PC-3 (cell line): ENCODE measurements at regions not wholly inside any gene's neighbourhood (a gene's known extent, or its start where the extent isn't known, plus 50 kb on each side); places are given as distances from the start of the nearest gene placed in this dataset.

Experiments used
- ATAC-seq: fragments of 200-7000 bp; cut with Tn5 transposase; 2 replicates; pipeline ENCODE4 v1.9.1; 2020; ENCODE audit warnings: mild to moderate bottlenecking, moderate library complexity
- BruUV-seq: library from RNA; stranded (reverse); fragments of 400-500 nt; replicated peaks from 2 replicates; lab custom pipeline; 2021; lab: Mats Ljungman, UMichigan
- CTCF ChIA-PET: fragments of 300-600 bp; sonication (Branson Sonifier 250); formaldehyde crosslinking; loops from one replicate; lab custom pipeline; 2022; ENCODE audit warnings: antibody characterized with exemption; lab: Charles Lee
- POLR2A ChIA-PET: fragments of 300-600 bp; sonication (Branson Sonifier 250); formaldehyde crosslinking; loops from one replicate; lab custom pipeline; 2022; ENCODE audit warnings: antibody characterized with exemption; ENCODE audit not compliant: unreplicated experiment; lab: Charles Lee
- DNase-seq: peaks from one replicate; pipeline ENCODE4 v3.0.0-alpha.2; 2015
- H2AFZ ChIP-seq: fragments of 300-600 bp; sonication (generic); 2 replicates; pipeline ENCODE4 v1.6.0; 2016; ENCODE audit warnings: antibody characterized with exemption, low read length
- H3F3A ChIP-seq: fragments of 300-600 bp; sonication (generic); one replicate; pipeline ENCODE4 v1.6.0; 2017; ENCODE audit warnings: antibody characterized with exemption, low read length, control low read depth, mild to moderate bottlenecking; ENCODE audit not compliant: unreplicated experiment
- H3K27ac ChIP-seq: fragments of 300-600 bp; sonication (generic); 2 replicates; pipeline ENCODE4 v1.5.1; 2016; ENCODE audit warnings: mild to moderate bottlenecking, low read length
- H3K27me3 ChIP-seq: fragments of 300-600 bp; sonication (generic); 2 replicates; pipeline ENCODE4 v1.6.1; 2016; ENCODE audit warnings: low read length, mixed read lengths
- H3K36me3 ChIP-seq: fragments of 300-600 bp; sonication (generic); 2 replicates; pipeline ENCODE4 v1.6.1; 2016; ENCODE audit warnings: low read depth, mixed run types, low read length, mixed read lengths
- H3K4me1 ChIP-seq: fragments of 300-600 bp; sonication (generic); 2 replicates; pipeline ENCODE4 v1.5.1; 2016; ENCODE audit warnings: low read length; ENCODE audit not compliant: insufficient read depth
- H3K4me2 ChIP-seq: fragments of 300-600 bp; sonication (generic); 2 replicates; pipeline ENCODE4 v1.6.0; 2016; ENCODE audit warnings: low read length
- H3K4me3 ChIP-seq: fragments of 300-600 bp; sonication (generic); 2 replicates; pipeline ENCODE4 v1.5.1; 2016; ENCODE audit warnings: mild to moderate bottlenecking, low read length, mixed read lengths
- H3K79me2 ChIP-seq: fragments of 300-600 bp; sonication (generic); 2 replicates; pipeline ENCODE4 v1.6.1; 2017; ENCODE audit warnings: low read length, mixed read lengths
- H3K9ac ChIP-seq: fragments of 300-600 bp; sonication (generic); 2 replicates; pipeline ENCODE4 v1.6.0; 2016; ENCODE audit warnings: mild to moderate bottlenecking, low read length
- H3K9me2 ChIP-seq: fragments of 300-600 bp; sonication (generic); replicated peaks from 2 replicates; pipeline ENCODE4 v1.6.1; 2016; ENCODE audit warnings: mixed run types, low read length, mixed read lengths
- H3K9me3 ChIP-seq: fragments of 300-600 bp; sonication (generic); 2 replicates; pipeline ENCODE4 v1.6.1; 2016; ENCODE audit warnings: low read length, mixed read lengths
- H4K20me1 ChIP-seq: fragments of 300-600 bp; sonication (generic); 2 replicates; pipeline ENCODE4 v1.6.1; 2016; ENCODE audit warnings: low read length, mixed read lengths
- EZH2 ChIP-seq: fragments of 300-600 bp; sonication (generic); IDR thresholded peaks from one replicate; pipeline ENCODE4 v1.6.1; 2017; ENCODE audit warnings: antibody characterized with exemption, mild to moderate bottlenecking, low read length; ENCODE audit not compliant: unreplicated experiment
- EZH2phosphoT487 ChIP-seq: fragments of 300-600 bp; sonication (generic); IDR thresholded peaks from 2 replicates; pipeline ENCODE4 v1.6.1; 2018; ENCODE audit warnings: mild to moderate bottlenecking, antibody characterized with exemption, low read length, borderline replicate concordance
- intact Hi-C: fragments of 100-400 bp; cut with micrococcal nuclease; formaldehyde crosslinking; loops from 2 replicates; pipeline ENCODE4 v1.9.0; 2023
- TF ChIP-seq, protein P1 (sequence below): fragments of 300-600 bp; sonication (generic); conservative IDR thresholded peaks from 2 replicates; pipeline ENCODE4 v1.5.1; 2017; ENCODE audit warnings: antibody characterized with exemption, low read depth, mild to moderate bottlenecking, low read length

- TF ChIP-seq EZH2phosphoT487 (no peak), EZH2 (no peak)
- Histone ChIP-seq H2AFZ (no peak overlapping the region), H3K79me2 (no peaks in the 10 kb centered on the region), H3K27ac (no peak overlapping the region), H3K4me2 (no peak overlapping the region), H3K4me3 (no peak overlapping the region), H3K4me1 (no peaks in the 10 kb centered on the region), H3K9me2 (no peaks in the 10 kb centered on the region), H4K20me1 (no peaks in the 10 kb centered on the region), H3F3A (no peaks in the 10 kb centered on the region), H3K9me3 (0 out of 2 replicates have a peak, but pooled peaks cover 4% of the 10 kb centered on the region), H3K36me3 (no peaks in the 10 kb centered on the region), H3K9ac (no peak overlapping the region), H3K27me3 (no peaks in the 10 kb centered on the region)
- ATAC-seq (no peak), DNase-seq (no peak)
- POLR2A ChIA-PET: no interaction called here
- intact Hi-C loops: no loop called here
- no TSS peak for BruUV-seq
- CTCF ChIA-PET: no interaction called here
Measured at GRCh38 chr10:44435196-44435595, 50.3 kb upstream of the CXCL12 start.

GRCh38 chr10:44436240-44436639 lies 51.3 kb upstream of the CXCL12 start:
- POLR2A ChIA-PET: no interaction called here

GRCh38 chr10:44437840-44438511 lies 53.1 kb upstream of the CXCL12 start:
- no TSS peak for BruUV-seq
- DNase-seq (no peak), ATAC-seq (no peak)
- TF ChIP-seq EZH2 (no peak), EZH2phosphoT487 (no peak)
- TF ChIP-seq, protein P1, sequence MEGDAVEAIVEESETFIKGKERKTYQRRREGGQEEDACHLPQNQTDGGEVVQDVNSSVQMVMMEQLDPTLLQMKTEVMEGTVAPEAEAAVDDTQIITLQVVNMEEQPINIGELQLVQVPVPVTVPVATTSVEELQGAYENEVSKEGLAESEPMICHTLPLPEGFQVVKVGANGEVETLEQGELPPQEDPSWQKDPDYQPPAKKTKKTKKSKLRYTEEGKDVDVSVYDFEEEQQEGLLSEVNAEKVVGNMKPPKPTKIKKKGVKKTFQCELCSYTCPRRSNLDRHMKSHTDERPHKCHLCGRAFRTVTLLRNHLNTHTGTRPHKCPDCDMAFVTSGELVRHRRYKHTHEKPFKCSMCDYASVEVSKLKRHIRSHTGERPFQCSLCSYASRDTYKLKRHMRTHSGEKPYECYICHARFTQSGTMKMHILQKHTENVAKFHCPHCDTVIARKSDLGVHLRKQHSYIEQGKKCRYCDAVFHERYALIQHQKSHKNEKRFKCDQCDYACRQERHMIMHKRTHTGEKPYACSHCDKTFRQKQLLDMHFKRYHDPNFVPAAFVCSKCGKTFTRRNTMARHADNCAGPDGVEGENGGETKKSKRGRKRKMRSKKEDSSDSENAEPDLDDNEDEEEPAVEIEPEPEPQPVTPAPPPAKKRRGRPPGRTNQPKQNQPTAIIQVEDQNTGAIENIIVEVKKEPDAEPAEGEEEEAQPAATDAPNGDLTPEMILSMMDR: no peak
- no peaks in the 10 kb centered on the region for H3K9me3 ChIP-seq
- no peak overlapping the region for H3K4me2 ChIP-seq
- H4K20me1 ChIP-seq: no peaks in the 10 kb centered on the region
- H3K4me1 ChIP-seq: no peaks in the 10 kb centered on the region
- H3K9ac ChIP-seq: no peak overlapping the region
- no peaks in the 10 kb centered on the region for H3K9me2 ChIP-seq
- H3K4me3 ChIP-seq: no peak overlapping the region
- H2AFZ ChIP-seq: no peak overlapping the region
- H3F3A ChIP-seq: no peaks in the 10 kb centered on the region
- H3K27ac ChIP-seq: no peak overlapping the region
- H3K27me3 ChIP-seq: no peaks in the 10 kb centered on the region
- intact Hi-C loops: no loop called here
- ChIA-PET POLR2A (no interaction called here), CTCF (no interaction called here)
- H3K36me3 ChIP-seq: no peaks in the 10 kb centered on the region
- no peaks in the 10 kb centered on the region for H3K79me2 ChIP-seq

More at GRCh38 chr10:44436240-44436639, 51.3 kb upstream of the CXCL12 start:
- intact Hi-C loops: no loop called here
- Histone ChIP-seq H2AFZ (no peak overlapping the region), H3K4me2 (no peak overlapping the region), H3K9me2 (no peaks in the 10 kb centered on the region), H3K79me2 (no peaks in the 10 kb centered on the region), H3K9ac (no peak overlapping the region), H4K20me1 (no peaks in the 10 kb centered on the region), H3K4me1 (no peaks in the 10 kb centered on the region), H3K4me3 (no peak overlapping the region), H3K27me3 (no peaks in the 10 kb centered on the region), H3K27ac (no peak overlapping the region), H3K36me3 (no peaks in the 10 kb centered on the region), H3K9me3 (no peaks in the 10 kb centered on the region), H3F3A (no peaks in the 10 kb centered on the region)
- TF ChIP-seq EZH2: no peak
- BruUV-seq: no TSS peak
- ATAC-seq (no peak), DNase-seq (no peak)
- CTCF ChIA-PET: no interaction called here
